Kidney (tissue), 13 donors: ENCODE measurements at regions not wholly inside any gene's neighbourhood (a gene's known extent, or its start where the extent isn't known, plus 50 kb on each side); places are given as distances from the start of the nearest gene placed in this dataset.

Source experiments
- DNase-seq, 5 donors: peaks; one replicate each; pipeline ENCODE4 v3.0.0-alpha.2; 2013 to 2020
- FAIRE-seq: peaks from 2 replicates; lab custom pipeline; 2012; peaks lifted over from hg19 to GRCh38; lab: Jason Lieb, UNC
- H3K27ac ChIP-seq, 2 donors: one replicate each; pipeline ENCODE4 v1.7.0; 2013; ENCODE audit warnings: low read depth in 2 of 2, low read length in 2 of 2, inconsistent platforms in 1 of 2
- H3K27me3 ChIP-seq: one replicate; pipeline ENCODE4 v1.7.1; 2013; ENCODE audit warnings: low read length, inconsistent platforms; ENCODE audit not compliant: control insufficient read depth, insufficient read depth
- H3K36me3 ChIP-seq, 3 donors: one replicate each; pipeline versions ENCODE4 v1.7.0 to v1.7.1; 2013; ENCODE audit warnings: low read length in 3 of 3, control low read depth in 1 of 3, inconsistent platforms in 1 of 3; ENCODE audit not compliant: insufficient read depth in 3 of 3, control insufficient read depth in 2 of 3
- H3K4me1 ChIP-seq, 3 donors: one replicate each; pipeline versions ENCODE4 v1.7.0 to v1.7.1; 2013; ENCODE audit warnings: low read length in 3 of 3, inconsistent platforms in 1 of 3, low read depth in 1 of 3; ENCODE audit not compliant: control insufficient read depth in 2 of 3, insufficient read depth in 2 of 3
- H3K4me3 ChIP-seq, 3 donors: one replicate each; pipeline versions ENCODE4 v1.7.0 to v1.8.1; 2013; ENCODE audit warnings: low read length in 3 of 3, control low read depth in 1 of 3, inconsistent platforms in 1 of 3
- H3K9ac ChIP-seq, 3 donors: one replicate each; pipeline versions ENCODE4 v1.7.0 to v1.7.1; 2013; ENCODE audit warnings: low read length in 3 of 3, control low read depth in 1 of 3, inconsistent platforms in 1 of 3
- H3K9me3 ChIP-seq, 3 donors: one replicate each; pipeline versions ENCODE4 v1.7.0 to v1.7.1; 2013; ENCODE audit warnings: low read length in 3 of 3, control low read depth in 1 of 3, inconsistent platforms in 1 of 3; ENCODE audit not compliant: control insufficient read depth in 2 of 3, insufficient read depth in 1 of 3
- intact Hi-C: fragments of 100-400 bp; cut with DNase I; formaldehyde crosslinking; loops from one replicate; pipeline ENCODE4 v1.11.1; 2022
- TF ChIP-seq, protein P1 (sequence below): IDR thresholded peaks from 3 replicates; pipeline ENCODE4 v1.5.1; 2012; ENCODE audit warnings: mild to moderate bottlenecking, moderate library complexity, borderline replicate concordance; ENCODE audit not compliant: insufficient read depth; ENCODE audit errors: extremely low read depth
- donor health status: control.
- donor health status: control.
- donor health status: control.
- donor health status: control.
- donor health status: control.
- donor health status: DM: yes; HTN: yes; CAD: no.
- donor health status: Normal renal cell carcinoma (clear cell type).

DNA sequence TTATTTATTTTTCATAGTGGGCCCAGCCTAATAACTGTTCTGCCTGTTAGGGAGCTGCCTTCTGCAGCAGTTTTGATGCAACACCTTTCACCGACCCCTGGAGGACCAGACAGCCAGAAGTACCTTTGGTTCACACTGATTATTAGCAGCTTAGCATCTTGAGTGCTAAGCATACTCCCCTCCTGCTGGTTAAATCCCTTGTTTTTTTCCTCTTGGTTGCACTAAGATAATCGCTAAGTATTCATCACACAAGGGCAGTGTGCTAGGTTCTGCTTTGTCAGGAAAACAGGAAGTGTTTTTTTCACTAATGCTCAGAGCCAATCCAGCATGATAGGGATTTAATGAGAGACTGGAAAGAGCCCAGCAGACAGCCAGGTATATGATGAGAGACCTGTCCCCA, 437.0 kb downstream of the FUT8 start:
- H3K4me1 ChIP-seq, result no peaks in the 10 kb centered on the region
- DNase-seq, result no peak
- no peak for FAIRE-seq
- intact Hi-C loops, result no loop called here
- H3K9me3 ChIP-seq, result no peaks in the 10 kb centered on the region
- TF ChIP-seq, protein P1, sequence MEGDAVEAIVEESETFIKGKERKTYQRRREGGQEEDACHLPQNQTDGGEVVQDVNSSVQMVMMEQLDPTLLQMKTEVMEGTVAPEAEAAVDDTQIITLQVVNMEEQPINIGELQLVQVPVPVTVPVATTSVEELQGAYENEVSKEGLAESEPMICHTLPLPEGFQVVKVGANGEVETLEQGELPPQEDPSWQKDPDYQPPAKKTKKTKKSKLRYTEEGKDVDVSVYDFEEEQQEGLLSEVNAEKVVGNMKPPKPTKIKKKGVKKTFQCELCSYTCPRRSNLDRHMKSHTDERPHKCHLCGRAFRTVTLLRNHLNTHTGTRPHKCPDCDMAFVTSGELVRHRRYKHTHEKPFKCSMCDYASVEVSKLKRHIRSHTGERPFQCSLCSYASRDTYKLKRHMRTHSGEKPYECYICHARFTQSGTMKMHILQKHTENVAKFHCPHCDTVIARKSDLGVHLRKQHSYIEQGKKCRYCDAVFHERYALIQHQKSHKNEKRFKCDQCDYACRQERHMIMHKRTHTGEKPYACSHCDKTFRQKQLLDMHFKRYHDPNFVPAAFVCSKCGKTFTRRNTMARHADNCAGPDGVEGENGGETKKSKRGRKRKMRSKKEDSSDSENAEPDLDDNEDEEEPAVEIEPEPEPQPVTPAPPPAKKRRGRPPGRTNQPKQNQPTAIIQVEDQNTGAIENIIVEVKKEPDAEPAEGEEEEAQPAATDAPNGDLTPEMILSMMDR, result no peak
- no peak overlapping the region for H3K9ac ChIP-seq
- H3K36me3 ChIP-seq, result no peaks in the 10 kb centered on the region
- no peak overlapping the region for H3K27ac ChIP-seq
- H3K4me3 ChIP-seq, result no peak overlapping the region
- H3K27me3 ChIP-seq, result no peaks in the 10 kb centered on the region

DNA sequence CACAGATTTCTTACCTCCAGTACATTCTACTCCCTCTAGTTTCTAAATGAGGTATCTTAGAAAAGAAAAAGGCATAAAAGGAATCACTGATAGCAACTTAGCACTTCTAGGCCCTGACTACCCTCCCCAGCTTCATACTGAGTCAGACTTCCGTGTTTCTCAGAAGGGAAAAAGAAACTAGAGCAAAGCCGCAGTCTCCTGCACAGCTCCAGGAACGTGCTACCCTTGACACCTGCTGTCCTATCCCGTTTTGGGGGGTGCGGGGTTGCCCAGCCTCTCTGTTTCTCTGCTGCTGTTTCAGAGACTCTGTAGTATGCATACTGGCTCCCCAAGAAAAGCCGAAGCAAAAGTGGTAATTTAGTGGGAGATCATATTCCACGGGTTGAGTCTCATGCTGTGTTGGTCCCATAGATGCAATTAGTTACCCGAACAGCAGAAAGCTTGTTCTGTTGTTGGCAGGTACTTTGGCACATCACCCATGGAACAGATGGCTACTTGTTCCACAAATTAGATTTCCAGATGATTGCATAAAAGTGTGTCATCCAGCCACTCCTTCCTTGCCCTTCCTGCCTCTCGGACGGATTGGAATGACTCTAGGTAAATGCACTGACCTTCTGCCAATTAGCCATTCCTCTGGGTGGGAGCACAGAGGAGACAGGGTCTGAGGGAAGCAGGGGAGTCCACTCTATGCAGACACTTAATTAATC, 438.1 kb downstream of the FUT8 start:
- H3K4me3 ChIP-seq, result no peak overlapping the region
- no peak for DNase-seq
- no peaks in the 10 kb centered on the region for H3K9me3 ChIP-seq
- TF ChIP-seq, protein P1, result no peak
- H3K9ac ChIP-seq, result no peak overlapping the region
- no peaks in the 10 kb centered on the region for H3K36me3 ChIP-seq
- H3K4me1 ChIP-seq, result no peaks in the 10 kb centered on the region
- no peak for FAIRE-seq
- intact Hi-C loops, result no loop called here
- no peak overlapping the region for H3K27ac ChIP-seq
- H3K27me3 ChIP-seq, result no peaks in the 10 kb centered on the region

DNA sequence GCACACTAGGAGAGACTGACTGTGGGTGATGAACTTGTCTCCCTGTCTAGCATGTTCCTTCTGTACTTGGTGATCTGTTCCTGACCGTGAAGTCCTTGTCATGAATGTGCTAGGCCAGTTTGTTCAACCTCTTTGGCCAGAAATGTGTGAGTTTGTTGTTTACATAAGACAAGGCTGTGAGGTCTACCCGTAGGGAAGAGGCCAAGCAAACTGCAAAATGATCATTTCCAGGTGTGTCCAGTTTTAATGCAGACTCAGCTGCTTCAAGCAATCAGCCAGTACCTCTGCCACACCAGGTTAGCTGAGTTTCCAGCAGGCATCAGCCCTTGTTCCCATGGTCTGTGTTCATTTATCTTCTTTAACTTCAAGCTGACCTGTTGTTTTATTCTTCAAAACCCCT, 440.2 kb downstream of the FUT8 start:
- Histone ChIP-seq H3K27me3 (no peaks in the 10 kb centered on the region), H3K4me3 (no peak overlapping the region), H3K4me1 (no peaks in the 10 kb centered on the region)

More for the DNA sequence above, 440.2 kb downstream of the FUT8 start:
- intact Hi-C loops, result no loop called here
- H3K27ac ChIP-seq, result no peak overlapping the region
- DNase-seq, result no peak
- H3K36me3 ChIP-seq, result no peaks in the 10 kb centered on the region
- no peaks in the 10 kb centered on the region for H3K9me3 ChIP-seq
- TF ChIP-seq, protein P1, result no peak
- FAIRE-seq, result no peak
- no peak overlapping the region for H3K9ac ChIP-seq
